Activated B cell treated with CpG ODN at 0.5 μM for 24 hours (primary cell): ENCODE measurements at regions not wholly inside any gene's neighbourhood (a gene's known extent, or its start where the extent isn't known, plus 50 kb on each side); places are given as distances from the start of the nearest gene placed in this dataset.

Experiments used
- ATAC-seq: fragments of 200-7000 bp; cut with Tn5 transposase; one replicate; pipeline ENCODE4 v1.10.0; 2021; ENCODE audit warnings: low read depth, mild to moderate bottlenecking, moderate library complexity
- CTCF ChIA-PET: fragments of 350-600 bp; sonication (Branson Sonifier 250); formaldehyde crosslinking; loops from one replicate; lab custom pipeline; 2021; ENCODE audit warnings: antibody characterized with exemption; lab: Charles Lee
- POLR2A ChIA-PET: fragments of 350-600 bp; sonication (Branson Sonifier 250); formaldehyde crosslinking; loops from one replicate; lab custom pipeline; 2021; ENCODE audit warnings: antibody characterized with exemption; lab: Charles Lee
- DNase-seq: peaks from one replicate; pipeline ENCODE4 v3.0.0; 2022
- H3K27ac Mint-ChIP-seq: one replicate; pipeline ENCODE4 v1.8.0; 2020; ENCODE audit warnings: mixed read lengths
- H3K27me3 Mint-ChIP-seq: one replicate; pipeline ENCODE4 v1.8.0; 2021; ENCODE audit warnings: mixed read lengths
- H3K36me3 Mint-ChIP-seq: one replicate; pipeline ENCODE4 v1.8.0; 2021; ENCODE audit warnings: low read depth, mixed read lengths
- H3K4me1 Mint-ChIP-seq: one replicate; pipeline ENCODE4 v1.8.0; 2021; ENCODE audit warnings: mixed read lengths
- H3K4me3 Mint-ChIP-seq: one replicate; pipeline ENCODE4 v1.8.0; 2020; ENCODE audit warnings: mild to moderate bottlenecking, mixed read lengths
- H3K9me3 Mint-ChIP-seq: one replicate; pipeline ENCODE4 v1.8.0; 2020; ENCODE audit warnings: mixed read lengths
- intact Hi-C: fragments of 100-400 bp; cut with micrococcal nuclease; formaldehyde crosslinking; loops from one replicate; pipeline ENCODE4 v1.15.1; 2024
- TF ChIP-seq, protein P1 (sequence below): fragments of 200-600 bp; IDR thresholded peaks from one replicate; pipeline ENCODE4 v1.8.0; 2022; ENCODE audit warnings: antibody characterized with exemption, mild to moderate bottlenecking

DNA sequence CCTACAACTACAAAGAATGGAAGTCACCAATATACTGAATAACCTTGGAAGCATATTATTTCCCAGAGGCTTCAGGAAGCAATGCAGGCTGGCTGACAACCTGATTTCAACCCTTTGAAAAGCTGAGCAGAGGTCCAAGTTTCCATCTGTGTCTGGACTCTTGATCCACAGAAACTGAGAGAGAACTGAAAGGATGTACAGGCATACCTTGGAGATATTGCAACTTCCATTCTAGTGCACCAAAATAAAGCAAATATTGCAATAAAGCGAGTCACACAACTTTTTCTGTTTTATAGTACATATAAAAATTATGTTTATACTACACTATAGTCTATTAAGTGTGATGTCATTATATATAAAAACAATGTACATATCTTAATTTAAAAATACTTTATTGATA, 85.3 kb downstream of the TYW3 start:
- ChIA-PET CTCF (no interaction called here), POLR2A (no interaction called here)
- Mint-ChIP-seq H3K9me3 (no peaks in the 10 kb centered on the region), H3K4me1 (no peaks in the 10 kb centered on the region), H3K27ac (no peak overlapping the region), H3K27me3 (no peaks in the 10 kb centered on the region), H3K36me3 (no peaks in the 10 kb centered on the region), H3K4me3 (no peak overlapping the region)
- ATAC-seq = no peak
- intact Hi-C loops = no loop called here
- TF ChIP-seq, protein P1, sequence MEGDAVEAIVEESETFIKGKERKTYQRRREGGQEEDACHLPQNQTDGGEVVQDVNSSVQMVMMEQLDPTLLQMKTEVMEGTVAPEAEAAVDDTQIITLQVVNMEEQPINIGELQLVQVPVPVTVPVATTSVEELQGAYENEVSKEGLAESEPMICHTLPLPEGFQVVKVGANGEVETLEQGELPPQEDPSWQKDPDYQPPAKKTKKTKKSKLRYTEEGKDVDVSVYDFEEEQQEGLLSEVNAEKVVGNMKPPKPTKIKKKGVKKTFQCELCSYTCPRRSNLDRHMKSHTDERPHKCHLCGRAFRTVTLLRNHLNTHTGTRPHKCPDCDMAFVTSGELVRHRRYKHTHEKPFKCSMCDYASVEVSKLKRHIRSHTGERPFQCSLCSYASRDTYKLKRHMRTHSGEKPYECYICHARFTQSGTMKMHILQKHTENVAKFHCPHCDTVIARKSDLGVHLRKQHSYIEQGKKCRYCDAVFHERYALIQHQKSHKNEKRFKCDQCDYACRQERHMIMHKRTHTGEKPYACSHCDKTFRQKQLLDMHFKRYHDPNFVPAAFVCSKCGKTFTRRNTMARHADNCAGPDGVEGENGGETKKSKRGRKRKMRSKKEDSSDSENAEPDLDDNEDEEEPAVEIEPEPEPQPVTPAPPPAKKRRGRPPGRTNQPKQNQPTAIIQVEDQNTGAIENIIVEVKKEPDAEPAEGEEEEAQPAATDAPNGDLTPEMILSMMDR = no peak
- no peak for DNase-seq

DNA sequence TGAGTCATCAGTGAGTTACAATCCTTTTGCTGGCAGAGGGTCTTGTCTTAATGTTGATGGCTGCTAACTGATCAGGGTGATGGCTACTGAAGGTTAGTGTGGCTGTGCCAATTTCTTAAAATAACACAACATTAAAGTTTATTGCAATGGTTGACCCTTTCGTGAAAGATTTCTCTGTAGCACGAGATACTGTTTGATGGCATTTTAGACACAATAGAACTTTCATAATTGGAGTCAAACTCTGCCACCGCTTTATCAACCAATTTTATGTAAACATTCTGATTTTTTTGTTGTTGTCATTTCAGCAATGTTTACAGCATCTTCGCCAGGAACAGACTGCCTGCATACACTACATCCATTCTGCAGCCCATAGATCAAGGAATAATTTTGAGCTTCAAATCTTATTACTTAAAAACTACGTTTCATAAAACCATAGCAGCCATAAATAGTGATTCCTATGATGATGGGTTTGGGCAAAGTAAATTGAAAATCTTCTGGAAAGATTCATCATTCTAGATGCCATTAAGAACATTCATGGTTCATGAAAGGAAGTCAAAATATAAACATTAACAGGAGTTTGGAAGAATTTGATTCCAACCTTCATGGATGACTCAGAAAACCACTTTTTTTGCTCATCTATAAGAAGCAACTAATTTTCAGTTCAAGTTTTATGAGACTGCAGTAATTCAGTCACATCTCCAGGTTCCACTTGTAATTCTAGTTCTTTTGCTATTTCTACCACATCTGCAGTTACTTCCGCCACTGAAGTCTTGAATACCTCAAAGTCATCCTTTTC, 85.9 kb downstream of the TYW3 start:
- DNase-seq (no peak), ATAC-seq (no peak)
- H3K27ac Mint-ChIP-seq = no peak overlapping the region
- no peaks in the 10 kb centered on the region for H3K36me3 Mint-ChIP-seq
- TF ChIP-seq, protein P1 = no peak
- no peaks in the 10 kb centered on the region for H3K9me3 Mint-ChIP-seq
- intact Hi-C loops = no loop called here
- no peaks in the 10 kb centered on the region for H3K27me3 Mint-ChIP-seq
- H3K4me3 Mint-ChIP-seq = no peak overlapping the region
- H3K4me1 Mint-ChIP-seq = no peaks in the 10 kb centered on the region
- ChIA-PET CTCF (no interaction called here), POLR2A (no interaction called here)

DNA sequence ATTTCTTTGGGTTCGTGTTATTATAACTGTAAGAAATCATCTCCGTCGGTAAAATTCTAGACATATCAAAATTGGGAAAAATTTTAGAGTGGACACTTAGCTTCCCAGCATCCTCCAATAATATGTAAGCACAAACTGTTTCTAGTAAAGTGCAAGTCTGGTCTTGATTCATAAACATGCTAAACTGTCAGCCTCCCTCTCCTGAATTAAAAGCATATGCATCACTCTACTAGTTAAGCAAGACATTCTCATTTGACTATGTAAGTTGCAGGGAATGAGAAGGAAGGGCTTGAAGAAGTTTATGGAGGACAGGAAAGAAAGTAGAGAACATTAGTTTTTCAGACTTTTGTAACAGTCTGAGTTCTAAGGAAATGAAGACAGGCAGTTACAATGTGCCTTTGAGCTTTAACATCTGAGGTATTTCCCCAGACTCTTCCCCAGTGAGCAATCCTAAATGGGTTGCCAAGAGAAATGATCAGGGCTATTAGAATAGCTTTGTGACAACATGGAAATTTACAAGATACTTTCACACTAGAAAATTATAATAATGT, 90.0 kb downstream of the TYW3 start:
- no peak overlapping the region for H3K27ac Mint-ChIP-seq
- no peaks in the 10 kb centered on the region for H3K36me3 Mint-ChIP-seq
- ATAC-seq (no peak), DNase-seq (no peak)
- no peaks in the 10 kb centered on the region for H3K27me3 Mint-ChIP-seq
- CTCF ChIA-PET = no interaction called here
- no peaks in the 10 kb centered on the region for H3K4me1 Mint-ChIP-seq
- H3K9me3 Mint-ChIP-seq = no peaks in the 10 kb centered on the region
- POLR2A ChIA-PET = no interaction called here
- TF ChIP-seq, protein P1 = no peak
- H3K4me3 Mint-ChIP-seq = no peak overlapping the region
- intact Hi-C loops = no loop called here

DNA sequence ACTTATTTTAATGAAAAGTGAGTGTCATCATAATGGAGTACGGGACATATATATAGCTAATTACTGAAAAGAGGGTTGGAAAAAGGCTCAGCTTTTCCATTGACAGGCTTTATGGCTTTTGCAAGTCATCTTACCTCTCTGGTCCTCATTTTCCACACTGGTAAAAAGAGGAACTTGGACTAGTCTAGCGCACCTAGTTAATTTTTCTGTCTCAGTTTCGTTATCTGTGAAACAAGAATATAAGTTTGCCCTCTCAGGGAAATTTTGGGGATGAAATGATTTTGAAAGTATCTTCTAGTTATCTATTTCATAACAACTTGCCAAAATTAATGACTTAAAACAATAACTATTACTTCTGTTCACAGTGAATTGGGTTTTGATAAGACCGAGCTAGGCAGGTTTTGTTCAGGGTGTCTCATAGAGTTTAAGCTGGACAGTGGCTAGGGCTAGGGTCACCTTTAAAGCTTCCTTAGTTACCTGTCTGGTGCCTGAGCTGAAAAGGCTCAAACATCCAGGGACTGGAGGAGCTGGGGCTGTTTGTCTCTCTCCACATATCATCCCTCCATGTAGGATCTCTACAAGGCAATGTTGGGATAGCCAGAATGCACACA, 91.7 kb downstream of the TYW3 start:
- Mint-ChIP-seq H3K9me3 (no peaks in the 10 kb centered on the region), H3K27ac (no peak overlapping the region), H3K36me3 (no peaks in the 10 kb centered on the region), H3K27me3 (no peaks in the 10 kb centered on the region), H3K4me1 (no peaks in the 10 kb centered on the region), H3K4me3 (no peak overlapping the region)
- TF ChIP-seq, protein P1 = no peak
- ChIA-PET POLR2A (no interaction called here), CTCF (no interaction called here)
- ATAC-seq (no peak), DNase-seq (no peak)
- intact Hi-C loops = no loop called here

DNA sequence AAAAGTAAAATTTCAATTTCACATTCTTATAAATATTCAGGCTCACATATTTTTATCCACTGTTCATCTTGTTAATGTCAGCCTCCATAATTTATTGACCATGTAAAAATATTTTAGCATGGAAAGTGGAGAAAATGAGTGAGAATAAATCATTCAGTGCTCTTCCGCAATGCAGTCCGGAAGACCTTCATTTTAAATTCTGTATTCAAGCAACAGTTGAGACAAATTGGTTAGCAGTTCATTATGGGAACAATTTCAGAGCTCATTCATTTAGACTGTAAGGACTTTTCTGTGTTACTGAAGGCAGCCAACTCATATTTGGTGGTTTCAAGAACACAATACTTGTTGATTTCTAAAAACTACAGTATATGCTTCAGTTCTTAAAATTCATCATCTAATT, 97.8 kb downstream of the TYW3 start:
- ChIA-PET POLR2A (no interaction called here), CTCF (no interaction called here)
- Mint-ChIP-seq H3K36me3 (no peaks in the 10 kb centered on the region), H3K27ac (no peak overlapping the region), H3K27me3 (no peaks in the 10 kb centered on the region), H3K4me3 (no peak overlapping the region), H3K9me3 (no peaks in the 10 kb centered on the region), H3K4me1 (no peaks in the 10 kb centered on the region)
- intact Hi-C loops = no loop called here
- DNase-seq (no peak), ATAC-seq (no peak)
- TF ChIP-seq, protein P1 = no peak
